Mucosa of stomach (tissue), 1 donor: ENCODE measurements at regions not wholly inside any gene's neighbourhood (a gene's known extent, or its start where the extent isn't known, plus 50 kb on each side); places are given as distances from the start of the nearest gene placed in this dataset.
A peak's percentile ranks its signal among the peaks of the same experiment; 100 is the strongest.

ENCODE experiments used
- H3K27me3 ChIP-seq: one replicate; pipeline ENCODE4 v1.7.0; 2013; ENCODE audit warnings: mild to moderate bottlenecking, low read length; ENCODE audit not compliant: control insufficient read depth, insufficient read depth
- H3K36me3 ChIP-seq: one replicate; pipeline ENCODE4 v1.7.0; 2013; ENCODE audit warnings: low read length; ENCODE audit not compliant: control insufficient read depth, insufficient read depth
- H3K4me1 ChIP-seq: one replicate; pipeline ENCODE4 v1.7.0; 2013; ENCODE audit warnings: mild to moderate bottlenecking, low read length; ENCODE audit not compliant: control insufficient read depth, insufficient read depth
- H3K4me3 ChIP-seq: one replicate; pipeline ENCODE4 v1.7.0; 2013; ENCODE audit warnings: low read length
- H3K9ac ChIP-seq: one replicate; pipeline ENCODE4 v1.7.0; 2013; ENCODE audit warnings: mild to moderate bottlenecking, low read length, moderate library complexity
- H3K9me3 ChIP-seq: one replicate; pipeline ENCODE4 v1.7.0; 2013; ENCODE audit warnings: mild to moderate bottlenecking, low read length, moderate library complexity; ENCODE audit not compliant: control insufficient read depth
- donor health status: Pancreatic carcinoma.

DNA sequence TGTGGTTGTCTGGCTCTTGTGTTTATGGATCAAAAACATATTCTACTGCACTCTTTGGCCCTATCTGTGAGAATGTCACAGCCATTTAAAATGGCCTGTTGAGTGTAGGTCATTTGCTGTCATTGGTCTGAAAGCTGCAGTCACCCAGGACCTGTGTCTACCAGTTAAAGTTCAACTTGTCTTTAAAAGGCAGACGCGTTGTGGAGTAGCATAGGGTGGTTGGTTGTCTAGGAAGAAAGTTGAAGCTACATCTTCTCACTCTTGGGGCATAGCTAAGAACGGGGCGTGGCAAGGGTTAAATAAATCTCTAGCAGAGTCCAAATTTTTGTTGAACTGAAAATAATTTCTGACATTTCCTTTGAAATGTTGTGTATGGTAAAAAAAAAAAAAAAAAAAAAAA is 110.7 kb upstream of the E2F8 start:
- Histone ChIP-seq H3K27me3 (peaks cover 33% of the 10 kb centered on the region), H3K9ac (no peak overlapping the region), H3K4me3 (no peak overlapping the region), H3K4me1 (no peaks in the 10 kb centered on the region), H3K36me3 (no peaks in the 10 kb centered on the region), H3K9me3 (no peaks in the 10 kb centered on the region)

DNA sequence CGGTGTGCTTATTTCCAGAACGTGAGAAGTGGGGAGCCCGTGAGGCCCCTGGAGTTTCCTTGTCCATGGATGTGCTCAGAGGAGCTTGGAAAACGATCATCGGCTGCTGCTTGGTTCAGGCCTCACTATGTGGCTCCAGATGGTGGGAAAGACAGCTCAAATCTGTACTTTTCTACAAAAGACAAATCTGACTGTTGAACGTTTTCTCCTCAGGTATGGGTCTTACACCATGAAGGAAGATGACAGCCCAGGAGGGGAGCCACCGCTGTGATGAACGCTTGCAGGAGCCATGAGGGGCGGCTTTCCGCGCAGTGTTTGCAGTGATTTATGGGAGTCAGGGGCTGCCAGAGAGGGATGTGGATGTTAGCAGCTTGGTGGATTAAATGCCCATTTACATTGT is 109.4 kb upstream of the E2F8 start:
- Histone ChIP-seq H3K4me3 (no peak overlapping the region), H3K27me3 (peaks cover 43% of the 10 kb centered on the region), H3K9me3 (no peaks in the 10 kb centered on the region), H3K36me3 (no peaks in the 10 kb centered on the region), H3K9ac (no peak overlapping the region), H3K4me1 (peaks cover 10% of the 10 kb centered on the region)

DNA sequence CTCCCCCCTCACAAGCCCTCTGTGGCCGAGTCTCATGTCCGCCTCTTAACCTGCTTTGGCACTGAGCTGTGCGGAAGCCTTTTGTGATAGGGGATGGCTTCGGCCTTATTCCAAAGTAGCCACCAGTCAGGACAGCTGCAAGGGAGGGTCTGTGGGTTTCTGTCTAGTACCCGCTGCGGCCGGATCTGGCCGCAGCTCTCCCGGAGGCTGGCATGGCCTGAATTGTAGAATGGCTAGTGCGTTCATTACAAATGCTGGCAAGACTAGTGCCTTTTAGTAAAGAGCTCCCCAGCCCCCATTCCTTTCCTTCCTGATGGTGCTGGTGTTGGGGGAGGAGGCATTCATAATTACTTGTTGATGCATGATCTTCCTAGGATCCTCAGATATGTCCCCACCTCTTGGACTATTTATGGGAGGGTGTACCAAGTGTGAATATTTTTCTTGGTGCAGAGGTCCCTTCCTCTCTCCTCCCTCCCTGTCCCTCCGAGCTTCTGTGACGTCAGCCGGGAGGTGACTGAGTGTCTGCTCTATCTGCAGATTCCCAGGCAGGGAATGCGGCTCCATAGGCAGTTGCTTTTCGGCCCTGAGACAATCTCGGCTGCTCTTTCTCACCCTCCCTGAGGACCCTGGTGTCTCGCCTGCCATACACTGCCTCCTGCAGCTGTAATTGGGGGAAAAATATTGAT is 108.7 kb upstream of the E2F8 start:
- no peaks in the 10 kb centered on the region for H3K36me3 ChIP-seq
- H3K4me1 ChIP-seq = peaks cover 10% of the 10 kb centered on the region
- H3K27me3 ChIP-seq = peaks cover 49% of the 10 kb centered on the region
- no peak overlapping the region for H3K9ac ChIP-seq
- no peaks in the 10 kb centered on the region for H3K9me3 ChIP-seq
- no peak overlapping the region for H3K4me3 ChIP-seq

DNA sequence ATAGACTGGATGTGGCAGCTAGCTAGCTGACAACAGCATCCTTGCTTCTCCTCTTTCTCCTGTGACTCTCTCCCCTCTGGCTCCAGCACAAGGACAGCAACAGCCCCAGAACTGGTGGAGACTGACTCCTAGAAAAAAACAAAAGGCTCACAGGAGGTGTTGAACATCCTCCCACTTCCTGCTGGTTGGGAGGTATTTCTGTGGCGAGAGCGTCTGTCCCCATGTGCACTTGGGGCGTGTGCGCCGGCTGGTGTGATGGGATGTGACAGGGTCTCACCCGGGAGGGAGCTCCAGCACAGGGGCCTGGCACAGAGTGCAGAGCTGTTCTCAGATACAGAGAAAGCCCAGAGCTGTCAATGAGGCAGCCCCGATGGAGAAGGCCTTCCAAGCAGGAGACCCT is 107.2 kb upstream of the E2F8 start:
- Histone ChIP-seq H3K27me3 (peaks cover 61% of the 10 kb centered on the region), H3K9ac (no peak overlapping the region), H3K36me3 (no peaks in the 10 kb centered on the region), H3K9me3 (no peaks in the 10 kb centered on the region), H3K4me1 (peaks cover 10% of the 10 kb centered on the region), H3K4me3 (no peak overlapping the region)

DNA sequence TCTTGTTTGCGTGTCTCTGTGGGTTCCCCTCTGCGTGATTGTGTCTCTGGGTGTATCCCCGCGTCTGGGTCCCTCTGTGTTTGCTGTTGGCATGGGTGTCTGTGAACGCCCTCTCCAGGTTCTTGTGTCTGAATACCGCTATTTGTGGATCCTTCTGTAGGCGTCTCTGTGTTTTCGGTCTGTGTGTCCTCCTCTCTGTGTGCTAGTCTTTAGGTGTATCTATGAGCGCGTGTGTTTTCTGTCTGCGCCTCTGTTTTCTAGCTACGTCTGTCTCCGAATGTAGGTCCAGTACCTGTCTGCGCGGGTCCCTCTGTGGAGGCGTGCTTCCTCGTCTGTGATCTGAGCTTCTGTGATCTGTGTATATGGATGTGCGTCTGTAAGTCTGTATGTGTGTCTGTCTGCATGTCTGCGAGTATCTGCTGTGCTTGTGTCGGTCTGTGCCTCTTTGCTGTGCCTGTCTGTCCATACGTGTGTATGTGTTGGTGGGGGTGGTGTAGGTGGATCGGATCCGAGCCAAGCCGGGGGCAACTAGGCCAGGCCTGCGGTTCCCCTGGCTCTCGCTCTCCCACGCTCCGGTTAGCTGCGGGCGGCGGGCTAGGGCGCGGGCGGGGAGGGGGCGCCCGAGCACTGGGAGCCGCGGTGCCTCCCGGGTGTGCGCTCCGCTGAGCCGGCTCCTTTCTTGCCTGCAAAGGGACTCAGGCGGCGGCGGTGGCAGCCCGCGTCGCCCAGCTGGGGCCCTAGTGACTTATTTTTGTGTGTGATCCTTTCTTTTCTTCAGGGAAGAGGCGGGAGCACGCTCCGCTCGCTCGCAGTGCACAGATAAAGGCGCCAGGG is 105.3 kb upstream of the E2F8 start:
- peak overlapping the region; percentile 15 for H3K4me3 ChIP-seq
- no peak overlapping the region for H3K9ac ChIP-seq
- peaks cover 10% of the 10 kb centered on the region for H3K4me1 ChIP-seq
- peaks cover 61% of the 10 kb centered on the region for H3K27me3 ChIP-seq
- H3K9me3 ChIP-seq = no peaks in the 10 kb centered on the region
- no peaks in the 10 kb centered on the region for H3K36me3 ChIP-seq

DNA sequence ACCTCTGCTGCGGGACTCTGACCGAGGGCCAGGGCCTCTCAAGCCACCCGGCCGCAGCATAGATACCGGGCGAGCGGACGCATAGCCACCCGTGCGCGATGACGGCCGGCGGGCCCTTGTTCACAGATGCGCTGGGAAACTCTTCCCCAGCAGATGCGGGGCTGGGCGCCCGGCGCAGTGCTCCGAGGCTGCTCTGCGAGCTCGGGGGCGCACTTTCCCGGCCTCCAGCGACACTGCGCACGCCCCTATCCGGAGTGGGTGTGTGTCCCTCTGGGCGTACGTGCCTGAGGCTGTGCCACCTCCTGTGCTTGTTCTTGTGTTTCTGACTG is 104.7 kb upstream of the E2F8 start:
- H3K4me3 ChIP-seq = peak overlapping the region; percentile 15
- no peak overlapping the region for H3K9ac ChIP-seq
- H3K4me1 ChIP-seq = peaks cover 10% of the 10 kb centered on the region
- H3K9me3 ChIP-seq = no peaks in the 10 kb centered on the region
- H3K27me3 ChIP-seq = peaks cover 65% of the 10 kb centered on the region
- H3K36me3 ChIP-seq = no peaks in the 10 kb centered on the region

DNA sequence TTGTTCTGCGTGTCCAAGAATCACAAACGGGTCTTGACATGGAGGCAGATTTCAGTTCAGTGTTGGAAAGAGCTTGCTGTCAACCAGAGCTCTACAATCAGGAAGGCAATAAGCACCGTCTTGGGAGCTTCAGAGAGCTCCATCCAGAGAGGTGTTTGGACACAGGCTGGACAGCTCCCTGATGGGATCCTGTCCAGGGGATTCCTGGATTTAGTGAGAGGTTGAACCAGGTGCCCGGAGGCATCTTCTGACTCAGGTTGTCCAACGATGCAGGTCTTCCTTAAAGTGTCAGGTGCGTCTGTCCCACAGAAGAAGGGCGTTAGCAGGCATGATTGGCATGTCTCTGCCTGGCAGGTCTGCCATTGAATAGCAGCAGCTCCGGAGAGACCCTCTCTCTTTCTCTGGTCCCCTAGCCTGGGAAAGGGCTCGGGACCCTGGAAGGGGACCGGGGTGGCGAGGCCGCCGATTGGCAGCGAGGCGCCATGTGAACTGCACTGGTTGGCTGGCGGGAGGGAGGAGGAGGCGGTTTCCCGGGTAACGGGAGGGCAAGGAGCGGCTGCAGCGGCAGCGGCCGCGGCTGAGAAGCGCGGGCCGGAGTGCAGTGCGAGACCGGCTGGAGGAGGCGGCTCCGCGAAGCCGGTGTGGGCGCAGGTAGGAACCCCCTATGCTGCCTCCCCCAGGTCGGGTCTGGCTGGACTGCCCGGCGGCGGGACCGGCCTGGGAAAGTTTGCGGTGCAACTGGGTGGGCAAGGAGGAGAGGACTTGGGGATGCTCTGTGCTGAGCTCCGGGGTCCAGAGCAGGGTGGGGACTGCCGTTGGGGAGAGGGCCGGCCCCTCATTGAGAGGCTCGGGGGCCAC is 104.1 kb upstream of the E2F8 start:
- Histone ChIP-seq H3K36me3 (no peaks in the 10 kb centered on the region), H3K4me1 (peaks cover 10% of the 10 kb centered on the region), H3K27me3 (peaks cover 63% of the 10 kb centered on the region), H3K9me3 (no peaks in the 10 kb centered on the region), H3K4me3 (no peak overlapping the region), H3K9ac (no peak overlapping the region)

DNA sequence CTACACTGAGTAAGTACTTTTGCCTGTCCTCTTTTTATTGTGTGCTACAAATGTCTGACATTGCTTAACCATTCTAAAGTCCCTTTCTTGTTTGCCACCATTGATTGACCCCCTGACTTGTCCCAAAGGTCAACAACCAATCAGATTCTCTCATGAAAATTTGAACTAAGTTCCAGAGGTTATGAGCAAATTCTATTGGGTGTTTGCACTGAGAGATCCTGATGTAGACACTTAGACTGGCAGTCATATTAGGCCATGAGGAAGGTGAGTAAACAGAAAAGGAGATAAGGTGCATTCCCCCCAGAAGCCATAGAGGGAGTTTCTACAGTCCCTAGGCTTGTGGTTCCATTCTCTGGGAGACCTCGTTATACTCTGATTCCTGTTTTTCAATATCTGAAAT is 101.3 kb upstream of the E2F8 start:
- Histone ChIP-seq H3K36me3 (no peaks in the 10 kb centered on the region), H3K9ac (no peak overlapping the region), H3K4me3 (no peak overlapping the region), H3K4me1 (peaks cover 10% of the 10 kb centered on the region), H3K9me3 (no peaks in the 10 kb centered on the region), H3K27me3 (peaks cover 41% of the 10 kb centered on the region)

DNA sequence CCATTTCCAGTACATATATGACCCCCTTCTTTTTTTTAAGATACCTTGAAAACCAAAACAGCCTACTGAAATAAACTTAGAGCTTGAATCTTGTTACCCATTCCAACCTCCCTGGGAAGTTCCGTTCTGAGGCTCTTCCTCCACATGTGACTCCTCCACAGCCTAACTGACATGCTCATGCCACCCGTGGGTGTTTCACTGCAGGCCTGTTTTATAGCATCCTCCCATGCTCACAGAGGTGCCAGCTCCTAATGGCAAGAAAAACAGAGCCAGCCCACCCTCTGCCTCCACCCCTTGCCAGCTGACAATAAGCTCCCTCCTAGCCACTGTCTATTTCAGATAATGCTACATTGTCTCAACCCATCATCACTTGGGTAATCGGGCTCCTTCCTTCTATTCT is 97.6 kb upstream of the E2F8 start:
- H3K9me3 ChIP-seq = no peaks in the 10 kb centered on the region
- no peaks in the 10 kb centered on the region for H3K36me3 ChIP-seq
- no peak overlapping the region for H3K9ac ChIP-seq
- no peaks in the 10 kb centered on the region for H3K4me1 ChIP-seq
- peaks cover 5% of the 10 kb centered on the region for H3K27me3 ChIP-seq
- no peak overlapping the region for H3K4me3 ChIP-seq

DNA sequence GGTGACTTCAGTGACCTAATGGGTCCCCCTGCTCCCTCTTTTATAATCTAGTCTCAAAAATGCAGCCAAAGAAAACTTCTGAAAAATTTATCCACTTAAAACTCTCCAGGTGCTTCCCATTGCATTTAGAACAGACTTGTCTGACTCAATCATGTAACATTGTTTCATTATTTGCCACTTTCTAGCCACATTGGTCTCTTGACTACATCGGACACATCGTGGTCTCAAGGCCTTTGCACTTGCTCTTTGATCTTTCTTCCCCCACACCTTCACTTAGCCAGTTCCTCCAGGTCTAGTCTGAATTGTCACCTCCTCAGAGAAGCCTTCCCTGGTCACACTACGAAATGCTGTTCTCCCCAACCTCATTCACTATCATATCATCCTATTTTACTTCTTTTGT is 97.0 kb upstream of the E2F8 start:
- H3K9ac ChIP-seq = no peak overlapping the region
- no peaks in the 10 kb centered on the region for H3K4me1 ChIP-seq
- H3K27me3 ChIP-seq = peaks cover 4% of the 10 kb centered on the region
- no peaks in the 10 kb centered on the region for H3K36me3 ChIP-seq
- H3K4me3 ChIP-seq = no peak overlapping the region
- no peaks in the 10 kb centered on the region for H3K9me3 ChIP-seq

DNA sequence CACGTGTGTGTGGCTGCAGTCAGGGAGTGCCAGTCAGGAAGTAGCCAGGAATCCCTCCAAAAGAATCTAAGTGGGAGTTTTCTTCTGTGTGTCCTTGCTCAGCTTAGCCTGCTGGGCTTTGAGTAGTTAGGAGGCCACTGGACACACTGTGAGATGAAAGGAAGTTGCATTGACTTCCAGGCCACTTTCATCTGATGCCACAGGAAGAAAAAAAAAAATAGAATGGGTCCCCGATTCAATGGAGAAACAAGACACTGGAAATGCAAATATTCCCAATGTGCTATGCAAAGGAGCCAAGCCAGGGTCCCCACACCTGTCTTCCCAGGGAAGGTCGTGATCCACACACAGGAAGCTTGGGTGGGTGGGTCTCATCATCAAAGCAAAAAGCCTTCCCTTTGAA is 95.6 kb upstream of the E2F8 start:
- Histone ChIP-seq H3K4me3 (no peak overlapping the region), H3K36me3 (no peaks in the 10 kb centered on the region), H3K9ac (no peak overlapping the region), H3K4me1 (no peaks in the 10 kb centered on the region), H3K9me3 (no peaks in the 10 kb centered on the region), H3K27me3 (peaks cover 4% of the 10 kb centered on the region)

DNA sequence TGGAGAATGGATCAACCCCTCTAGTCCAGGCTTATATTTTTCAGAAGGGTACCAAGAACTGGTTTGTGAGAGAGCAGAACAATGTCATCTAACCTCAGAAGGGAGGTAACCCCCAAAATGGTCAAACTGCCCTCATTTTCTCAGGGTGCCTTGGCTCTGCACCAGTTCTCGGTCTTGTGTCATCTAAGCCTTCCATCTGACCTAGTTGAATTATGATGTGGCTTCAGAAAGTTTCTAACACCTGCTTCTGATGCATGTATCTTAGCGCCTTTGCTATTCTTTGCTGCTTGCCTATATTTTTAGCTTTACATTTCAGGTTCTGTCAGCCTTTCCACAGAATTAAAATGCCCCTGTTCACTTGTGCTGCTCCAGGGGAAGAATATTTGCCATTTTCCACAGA is 91.7 kb upstream of the E2F8 start:
- no peaks in the 10 kb centered on the region for H3K27me3 ChIP-seq
- no peak overlapping the region for H3K4me3 ChIP-seq
- H3K4me1 ChIP-seq = no peaks in the 10 kb centered on the region
- no peaks in the 10 kb centered on the region for H3K9me3 ChIP-seq
- H3K36me3 ChIP-seq = no peaks in the 10 kb centered on the region
- H3K9ac ChIP-seq = no peak overlapping the region
